ENCODE measurements at regions not wholly inside any gene's neighbourhood (a gene's known extent, or its start where the extent isn't known, plus 50 kb on each side); places are given as distances from the start of the nearest gene placed in this dataset.
"Not testable (repeated sequence)": the region's sequence is repeated elsewhere in the genome, so short reads cannot be mapped to it uniquely, and the experiment has no call there.

DNA sequence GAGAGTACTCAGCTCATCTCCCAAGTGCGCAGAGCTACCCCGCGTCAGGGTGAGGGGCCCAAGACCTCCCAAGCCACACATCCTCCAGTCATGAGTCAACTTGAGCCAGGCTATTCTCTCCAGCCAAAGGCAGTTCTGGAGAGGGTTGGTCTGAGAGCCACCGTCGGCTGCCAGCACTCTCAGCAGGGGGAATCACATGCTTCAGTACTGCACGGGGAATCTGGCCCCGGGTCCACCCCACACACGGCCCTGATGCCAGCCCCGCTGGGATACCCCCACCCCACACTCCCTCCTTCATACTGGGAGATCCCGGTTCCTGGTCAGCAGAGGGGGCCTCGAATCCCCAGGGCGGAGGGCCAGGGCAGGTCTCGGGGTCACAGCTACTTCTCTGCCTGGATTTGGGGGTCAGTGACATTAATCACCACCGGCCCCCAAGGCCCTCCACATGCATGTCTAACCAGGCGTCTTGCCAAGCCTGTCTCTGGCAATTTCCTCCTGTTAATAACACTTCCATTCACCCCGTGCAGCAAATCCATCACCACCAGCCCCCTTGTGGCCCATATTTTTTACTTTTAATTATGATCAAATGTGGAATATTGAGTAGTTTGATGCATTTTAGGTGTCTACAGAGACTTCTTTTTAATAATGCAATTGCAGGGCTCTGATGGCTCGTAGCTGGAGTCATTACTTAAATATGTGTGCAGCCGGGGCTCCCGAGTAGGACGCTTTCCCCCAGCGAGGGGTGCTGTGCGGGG lies 102.9 kb upstream of the PPP1R26 start:
- DNase-seq, result no peak
- Histone ChIP-seq H3K9me3 (replicated peaks) (no peaks in the 10 kb centered on the region), H3K27ac (no peak overlapping the region), H3K36me3 (no peaks in the 10 kb centered on the region), H3K4me3 (no peak overlapping the region), H3K27me3 (peaks cover 52% of the 10 kb centered on the region), H3K4me1 (no peaks in the 10 kb centered on the region)

DNA sequence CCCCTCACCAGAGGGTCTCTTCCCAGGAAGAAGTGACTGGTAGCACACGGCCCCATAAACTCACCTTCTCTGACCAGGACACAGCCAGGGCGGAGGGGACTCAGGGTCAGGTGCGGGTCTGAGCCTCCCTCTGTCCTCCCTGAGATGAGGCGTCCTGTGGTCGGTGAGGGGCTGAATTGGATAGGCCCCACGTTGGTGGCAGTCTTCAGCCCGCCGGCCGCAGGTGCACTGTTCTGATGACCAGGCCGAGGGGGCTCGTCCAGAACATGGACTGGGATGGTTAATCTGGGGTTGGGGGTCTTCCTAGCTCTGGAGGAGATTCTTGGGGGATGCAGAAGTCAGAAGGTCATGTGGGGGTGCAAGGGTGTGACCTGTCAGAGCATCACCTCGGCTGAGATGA lies 102.2 kb upstream of the PPP1R26 start:
- no peaks in the 10 kb centered on the region for H3K4me1 ChIP-seq
- no peak for DNase-seq
- peaks cover 44% of the 10 kb centered on the region for H3K27me3 ChIP-seq

DNA sequence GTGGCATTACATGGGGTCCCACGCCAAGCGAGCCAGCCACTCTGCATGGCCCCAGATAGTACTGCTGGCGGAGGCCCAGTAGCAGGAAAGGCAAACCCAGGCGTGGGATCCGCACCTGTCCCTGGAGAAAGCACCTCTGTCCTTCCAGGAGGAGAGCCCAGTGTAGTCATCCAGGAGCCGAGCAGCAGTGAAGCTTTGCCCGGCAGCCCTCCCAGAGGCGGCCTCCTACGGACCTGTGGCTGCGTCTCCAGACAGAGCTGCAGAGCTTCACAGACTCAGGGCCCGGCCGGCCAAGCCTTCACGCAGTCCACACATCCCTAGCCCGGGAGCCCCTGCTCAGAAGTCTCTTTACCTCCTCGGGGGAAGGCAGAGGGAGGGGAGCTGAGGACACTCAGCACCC lies 100.8 kb upstream of the PPP1R26 start:
- H3K27me3 ChIP-seq, result peaks cover 39% of the 10 kb centered on the region
- no peaks in the 10 kb centered on the region for H3K36me3 ChIP-seq
- DNase-seq, result no peak

More for the DNA sequence above, 102.2 kb upstream of the PPP1R26 start:
- Histone ChIP-seq H3K9me3 (replicated peaks) (no peaks in the 10 kb centered on the region), H3K36me3 (no peaks in the 10 kb centered on the region), H3K4me3 (no peak overlapping the region), H3K27ac (no peak overlapping the region)

GRCh38 chr9:135379540-135380267 lies 99.9 kb upstream of the PPP1R26 start:
- no peaks in the 10 kb centered on the region for H3K4me1 ChIP-seq
- H3K4me3 ChIP-seq, result no peak overlapping the region
- H3K36me3 ChIP-seq, result no peaks in the 10 kb centered on the region
- DNase-seq, result no peak
- H3K27ac ChIP-seq, result no peak overlapping the region
- no peaks in the 10 kb centered on the region for H3K9me3 ChIP-seq (replicated peaks)
- H3K27me3 ChIP-seq, result peaks cover 34% of the 10 kb centered on the region; the same call in 1 of the 2 replicates

More for the DNA sequence above, 100.8 kb upstream of the PPP1R26 start:
- no peaks in the 10 kb centered on the region for H3K9me3 ChIP-seq (replicated peaks)
- no peak overlapping the region for H3K4me3 ChIP-seq
- no peaks in the 10 kb centered on the region for H3K4me1 ChIP-seq
- no peak overlapping the region for H3K27ac ChIP-seq

- DNase-seq, result no peak
- Histone ChIP-seq H3K27me3 (peaks cover 29% of the 10 kb centered on the region; the same call in 1 of the 2 replicates), H3K4me1 (no peaks in the 10 kb centered on the region), H3K36me3 (no peaks in the 10 kb centered on the region), H3K9me3 (replicated peaks) (no peaks in the 10 kb centered on the region), H3K4me3 (no peak overlapping the region), H3K27ac (no peak overlapping the region)
Observed at GRCh38 chr9:135380311-135380960, 99.1 kb upstream of the PPP1R26 start.

DNA sequence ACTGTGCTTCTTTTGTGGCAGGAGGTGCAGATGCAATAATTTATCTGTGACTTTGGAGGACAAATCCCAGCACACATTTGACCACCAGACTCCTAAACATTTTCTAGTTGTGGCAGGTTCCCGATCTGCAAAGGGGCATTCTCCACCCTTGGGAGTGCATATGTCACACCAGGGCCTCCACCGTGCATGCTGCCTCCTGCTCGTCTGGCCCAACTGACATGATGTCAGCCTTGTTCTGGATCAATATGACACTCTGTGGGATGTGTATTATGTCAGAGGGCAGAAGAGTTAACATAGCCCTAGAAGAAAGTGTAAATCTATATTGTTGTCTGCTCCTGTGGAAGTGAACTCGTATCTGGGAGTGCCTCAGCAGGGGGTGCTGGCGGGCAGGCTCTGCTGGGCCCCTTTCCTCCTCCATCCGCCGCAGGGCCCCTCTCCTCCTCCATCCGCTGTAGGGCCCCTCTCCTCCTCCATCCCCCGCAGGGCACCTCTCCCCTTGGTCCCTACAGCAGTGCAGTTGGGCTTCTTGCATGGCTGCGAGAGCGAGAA lies 97.7 kb upstream of the PPP1R26 start:
- no peaks in the 10 kb centered on the region for H3K9me3 ChIP-seq (replicated peaks)
- no peaks in the 10 kb centered on the region for H3K4me1 ChIP-seq
- peaks cover 15% of the 10 kb centered on the region; the same call in 1 of the 2 replicates for H3K27me3 ChIP-seq
- DNase-seq, result no peak
- H3K27ac ChIP-seq, result no peak overlapping the region
- H3K4me3 ChIP-seq, result no peak overlapping the region
- H3K36me3 ChIP-seq, result no peaks in the 10 kb centered on the region

DNA sequence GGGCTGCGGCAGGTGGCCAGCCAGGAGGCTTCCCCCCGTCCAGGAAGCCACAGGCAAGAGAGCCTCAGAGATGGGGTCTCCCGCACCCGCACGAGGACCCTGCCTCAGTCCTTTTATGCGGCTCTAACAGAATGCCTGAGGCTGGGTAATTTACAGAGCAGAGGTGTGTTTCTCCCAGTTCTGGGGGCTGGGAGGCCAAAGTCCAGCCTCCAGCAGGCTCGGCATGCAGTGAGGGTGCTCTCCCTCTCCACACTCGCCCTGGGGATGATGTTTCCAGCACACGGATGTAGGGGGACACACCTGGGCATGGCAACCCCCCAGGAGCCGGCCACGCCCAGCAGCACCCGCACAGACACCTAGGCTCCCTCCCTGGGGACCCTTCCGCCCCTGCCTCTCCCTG lies 95.4 kb upstream of the PPP1R26 start:
- Histone ChIP-seq H3K4me1 (no peaks in the 10 kb centered on the region), H3K27ac (no peak overlapping the region), H3K36me3 (no peaks in the 10 kb centered on the region), H3K4me3 (no peak overlapping the region), H3K27me3 (peaks cover 5% of the 10 kb centered on the region; the same call in 1 of the 2 replicates), H3K9me3 (replicated peaks) (no peaks in the 10 kb centered on the region)
- no peak for DNase-seq

GRCh38 chr9:135384815-135385405 lies 94.7 kb upstream of the PPP1R26 start:
- not testable (repeated sequence) for H3K9me3 ChIP-seq (replicated peaks); H3K36me3 ChIP-seq; H3K27ac ChIP-seq; H3K27me3 ChIP-seq; DNase-seq; H3K4me1 ChIP-seq; H3K4me3 ChIP-seq

DNA sequence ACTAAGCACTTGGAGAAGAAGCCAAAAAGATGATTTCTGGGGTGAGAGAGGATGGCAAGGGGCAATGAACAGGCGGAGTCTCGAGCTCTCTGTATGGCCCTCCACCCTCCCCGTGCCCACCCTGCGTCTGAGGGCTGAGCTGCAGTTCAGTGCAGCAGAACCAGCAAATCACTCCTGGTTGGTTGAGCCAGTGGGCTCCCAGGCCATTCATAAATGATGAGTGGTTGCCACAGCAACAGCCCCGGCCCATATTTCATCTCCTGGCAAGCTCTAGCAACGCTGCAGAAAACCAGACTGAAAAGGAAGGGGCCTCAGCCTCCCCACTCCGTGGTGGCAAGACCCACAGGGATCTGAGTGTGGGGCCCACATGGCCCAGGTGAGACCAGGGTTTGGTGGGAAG lies 93.8 kb upstream of the PPP1R26 start:
- DNase-seq, result no peak
- Histone ChIP-seq H3K36me3 (no peaks in the 10 kb centered on the region), H3K27me3 (peaks cover 7% of the 10 kb centered on the region), H3K4me1 (no peaks in the 10 kb centered on the region), H3K4me3 (no peak overlapping the region), H3K27ac (no peak overlapping the region), H3K9me3 (replicated peaks) (no peaks in the 10 kb centered on the region)

GRCh38 chr9:135387976-135388375 lies 91.6 kb upstream of the PPP1R26 start:
- H3K36me3 ChIP-seq, result no peaks in the 10 kb centered on the region
- H3K4me3 ChIP-seq, result no peak overlapping the region
- H3K27me3 ChIP-seq, result peaks cover 14% of the 10 kb centered on the region

DNA sequence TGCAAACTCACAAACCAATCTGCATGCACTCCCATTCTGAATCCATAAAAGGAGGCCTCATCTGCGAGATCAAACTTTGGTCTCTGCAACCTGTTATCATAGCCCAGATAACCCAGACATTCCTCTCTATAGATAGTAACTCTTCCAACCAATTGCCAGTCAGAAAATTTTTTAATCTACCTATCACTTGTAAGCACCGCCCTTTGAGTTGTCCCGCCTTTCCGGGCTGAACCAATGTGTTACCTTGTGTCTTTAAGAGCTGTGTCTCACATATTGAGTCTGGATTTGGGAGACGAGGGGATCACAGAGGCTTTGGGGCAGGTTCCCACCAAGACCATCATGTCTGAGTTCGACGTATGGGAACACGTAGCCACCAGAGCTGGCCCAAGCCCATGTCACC lies 91.1 kb upstream of the PPP1R26 start:
- no peak for DNase-seq
- Histone ChIP-seq H3K36me3 (no peaks in the 10 kb centered on the region), H3K27ac (no peak overlapping the region), H3K27me3 (peaks cover 16% of the 10 kb centered on the region), H3K4me1 (no peaks in the 10 kb centered on the region), H3K4me3 (no peak overlapping the region), H3K9me3 (replicated peaks) (no peaks in the 10 kb centered on the region)

More at GRCh38 chr9:135387976-135388375, 91.6 kb upstream of the PPP1R26 start:
- H3K27ac ChIP-seq, result no peak overlapping the region
- H3K9me3 ChIP-seq (replicated peaks), result no peaks in the 10 kb centered on the region
- no peak for DNase-seq
- H3K4me1 ChIP-seq, result no peaks in the 10 kb centered on the region

DNA sequence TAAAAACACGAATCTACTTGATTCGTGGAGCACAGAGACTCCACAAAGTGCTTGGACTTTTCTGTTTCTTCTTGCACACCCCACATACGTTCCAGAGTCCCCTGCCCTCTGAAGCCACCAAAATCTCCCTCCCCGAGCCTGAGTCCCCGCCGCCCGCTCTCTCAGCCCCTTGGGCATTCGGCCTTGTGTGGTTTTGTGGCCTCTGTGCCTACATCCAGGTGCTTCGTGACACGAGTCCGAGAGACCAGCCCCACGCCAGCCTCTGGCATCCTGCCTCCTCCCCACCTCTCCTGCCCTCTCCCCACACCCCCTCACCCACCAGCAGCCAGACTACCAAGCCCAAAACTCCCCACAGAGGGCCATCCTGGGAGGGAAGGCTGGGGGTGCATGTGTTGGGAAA lies 87.8 kb upstream of the PPP1R26 start:
- Histone ChIP-seq H3K27me3 (peaks cover 16% of the 10 kb centered on the region), H3K27ac (no peak overlapping the region), H3K4me3 (no peak overlapping the region), H3K4me1 (no peaks in the 10 kb centered on the region), H3K9me3 (replicated peaks) (no peaks in the 10 kb centered on the region; the same call in 1 of the 2 replicates), H3K36me3 (no peaks in the 10 kb centered on the region)
- DNase-seq, result no peak

GRCh38 chr9:135392511-135392910 lies 87.1 kb upstream of the PPP1R26 start:
- no peaks in the 10 kb centered on the region; the same call in 1 of the 2 replicates for H3K9me3 ChIP-seq (replicated peaks)

GRCh38 chr9:135394131-135394530 lies 85.5 kb upstream of the PPP1R26 start:
- Histone ChIP-seq H3K27me3 (peaks cover 14% of the 10 kb centered on the region), H3K4me1 (no peaks in the 10 kb centered on the region), H3K9me3 (replicated peaks) (no peaks in the 10 kb centered on the region; the same call in 1 of the 2 replicates), H3K27ac (no peak overlapping the region), H3K4me3 (no peak overlapping the region), H3K36me3 (no peaks in the 10 kb centered on the region)
- no peak for DNase-seq

More at GRCh38 chr9:135392511-135392910, 87.1 kb upstream of the PPP1R26 start:
- Histone ChIP-seq H3K4me1 (no peaks in the 10 kb centered on the region), H3K4me3 (no peak overlapping the region), H3K27me3 (peaks cover 16% of the 10 kb centered on the region), H3K27ac (no peak overlapping the region), H3K36me3 (no peaks in the 10 kb centered on the region)
- DNase-seq, result no peak
